Heart left ventricle (tissue), 16 donors: ENCODE measurements at regions not wholly inside any gene's neighbourhood (a gene's known extent, or its start where the extent isn't known, plus 50 kb on each side); places are given as distances from the start of the nearest gene placed in this dataset.

Source experiments
- ATAC-seq, 4 donors: fragments of 200-7000 bp; cut with Tn5 transposase; one replicate each; pipeline ENCODE4 v1.9.1; 2020 to 2022; ENCODE audit warnings: moderate library complexity in 4 of 4, mild to moderate bottlenecking in 3 of 4, moderate number of reproducible peaks in 1 of 4
- DNase-seq, 5 donors: peaks; one replicate each; pipeline ENCODE4 v3.0.0-alpha.2; 2020
- H3K27ac ChIP-seq, 12 donors: fragments of 200-600 bp; sonication (generic) in 4 of 12; one replicate each; pipeline versions ENCODE4 v1.5.0 to v1.8.0; 2016 to 2022; ENCODE audit warnings: mild to moderate bottlenecking in 2 of 12
- H3K27me3 ChIP-seq, 9 donors: fragments of 200-600 bp; sonication (generic) in 2 of 9; one replicate each; pipeline versions ENCODE4 v1.5.1 to v1.8.0; 2016 to 2022; ENCODE audit warnings: mild to moderate bottlenecking in 3 of 9
- H3K36me3 ChIP-seq, 9 donors: fragments of 200-600 bp; sonication (generic) in 2 of 9; one replicate each; pipeline versions ENCODE4 v1.5.0 to v1.8.0; 2018 to 2022; ENCODE audit warnings: mild to moderate bottlenecking in 2 of 9
- H3K4me1 ChIP-seq, 12 donors: fragments of 200-600 bp; sonication (generic) in 4 of 12; one replicate each; pipeline versions ENCODE4 v1.5.0 to v1.8.0; 2016 to 2022; ENCODE audit warnings: mild to moderate bottlenecking in 3 of 12
- H3K4me3 ChIP-seq, 12 donors: fragments of 200-600 bp; sonication (generic) in 4 of 12; one replicate each; pipeline versions ENCODE4 v1.5.0 to v1.8.0; 2017 to 2022; ENCODE audit warnings: mild to moderate bottlenecking in 9 of 12, moderate library complexity in 4 of 12
- H3K9me3 ChIP-seq, 12 donors: fragments of 200-600 bp; sonication (generic) in 4 of 12; one replicate each; pipeline versions ENCODE4 v1.5.0 to v1.8.0; 2016 to 2022; ENCODE audit warnings: mild to moderate bottlenecking in 1 of 12
- CTCF ChIP-seq, 12 donors: fragments of 200-600 bp; sonication (generic) in 4 of 12; IDR thresholded peaks; one replicate each; pipeline versions ENCODE4 v1.5.0 to v1.8.0; 2018 to 2022; ENCODE audit warnings: antibody characterized with exemption in 12 of 12, mild to moderate bottlenecking in 5 of 12
- POLR2A ChIP-seq, 2 donors: fragments of 450-650 bp; IDR thresholded peaks; one replicate each; pipeline ENCODE4 v1.6.1; 2017; ENCODE audit warnings: antibody characterized with exemption in 2 of 2, mild to moderate bottlenecking in 2 of 2, moderate library complexity in 2 of 2
- WGBS, 4 donors: extraction: QIAGEN DNeasy Blood & Tissue Kit in 2 of 4; methylation state at CpG; one replicate each; pipeline versions ENCODE4 v1.1.5 to v1.1.7; 2013 to 2018; 5-methylcytosine and 5-hydroxymethylcytosine counted together
- intact Hi-C, 10 donors: fragments of 100-400 bp; cut with DNase I; formaldehyde crosslinking; loops; one replicate each; pipeline versions ENCODE4 v1.11.1 to v1.14.2; 2022
- donor health status: ischemic (EF 13 %, LVEDD 7.1; RV severe dilation, severe dysfunction).
- donor health status: healthy with polysubstance abuse.
- donor health status: DM: no; HTN: yes; CAD: no.
- donor health status: DM: no; HTN: no; CAD: no.
- donor health status: ischemic (EF 25% LVEDD 6.9; RV normal size, moderate dysfunction).
- donor health status: ischemic (EF 25% LVEDD 5.7; RV mildly dilated, moderate dysfunction).
- donor health status: healthy.
- donor health status: DM: yes; HTN: yes; CAD: no.
- donor health status: ischemic (EF 35%, LVEDD 5.7; RV mildly dilated, moderate dysfunction).
- donor health status: nonischemic (EF 11% LVEDD 7.7; RV severe dilation, severe dysfunction).
- donor health status: DM: yes; HTN: yes; CAD: no.
- donor health status: PGD.
- donor health status: ischemic (EF 29% LVEDD 5.4; RV normal size, mild dysfunction).
- donor health status: nonischemic (EF 23%, LVEDD 6.1; RV moderate dilation, normal function).

DNA sequence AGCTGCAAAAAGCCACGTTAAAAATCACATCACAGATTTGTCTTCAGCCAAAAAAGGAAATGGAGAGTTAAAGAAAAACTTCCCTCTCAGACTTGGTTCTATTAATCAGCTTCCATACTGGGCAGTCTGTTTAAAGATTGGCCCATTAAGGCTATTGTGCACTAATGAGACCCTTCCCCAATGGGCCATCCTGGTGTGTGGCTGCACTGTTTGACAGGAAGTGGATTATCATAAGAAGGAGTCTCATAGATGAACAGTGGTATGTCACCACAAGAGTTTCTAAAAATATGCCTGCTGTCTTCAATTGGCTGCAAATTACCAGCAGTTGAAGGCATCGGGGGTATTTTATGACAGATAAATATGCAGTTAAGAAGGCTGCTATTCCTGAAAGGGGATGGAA is 247.6 kb upstream of the THSD7B start:
- 15 to 30% (median 19%) methylated on average over 2 of the region's 2 CpGs for WGBS, 4 donors
- Histone ChIP-seq H3K27ac (no peak overlapping the region), H3K9me3 (no peaks in the 10 kb centered on the region), H3K4me3 (no peak overlapping the region), H3K27me3 (peaks cover 0 to 5% (median 0%) of the 10 kb centered on the region in 9 donors), H3K36me3 (no peaks in the 10 kb centered on the region), H3K4me1 (no peaks in the 10 kb centered on the region)
- no peak for TF ChIP-seq CTCF (IDR thresholded peaks at IDR 0.05)
- no peak for TF ChIP-seq POLR2A (IDR thresholded peaks at IDR 0.05)
- no peak for DNase-seq
- ATAC-seq: no peak
- intact Hi-C loops: no loop called here

DNA sequence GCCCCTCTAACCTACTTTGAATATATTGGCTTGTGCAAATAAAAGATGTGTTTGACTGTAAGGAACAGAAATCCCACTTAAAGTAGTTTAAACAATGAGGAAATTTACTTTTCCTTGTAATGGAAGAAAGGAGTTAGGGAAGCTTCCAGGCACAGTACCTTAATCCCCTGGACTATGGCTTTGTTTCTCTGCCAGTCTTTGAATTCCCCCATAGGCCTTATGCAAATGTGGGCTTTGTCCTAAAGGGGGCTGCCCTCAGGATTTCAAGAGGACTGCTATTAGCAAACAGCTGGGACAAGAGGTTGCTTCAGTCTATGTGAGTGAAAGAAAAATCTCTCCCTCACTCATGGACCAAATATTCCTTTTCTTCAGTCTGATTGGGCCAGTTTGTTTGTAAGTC is 255.1 kb upstream of the THSD7B start:
- ATAC-seq: no peak
- no peaks in the 10 kb centered on the region for H3K36me3 ChIP-seq
- H3K4me1 ChIP-seq: no peaks in the 10 kb centered on the region
- H3K4me3 ChIP-seq: no peak overlapping the region
- intact Hi-C loops: no loop called here
- TF ChIP-seq CTCF (IDR thresholded peaks at IDR 0.05): no peak
- no peak for TF ChIP-seq POLR2A (IDR thresholded peaks at IDR 0.05)
- H3K27me3 ChIP-seq: peaks cover 0 to 5% (median 0%) of the 10 kb centered on the region in 9 donors
- H3K27ac ChIP-seq: no peak overlapping the region
- DNase-seq: no peak
- no peaks in the 10 kb centered on the region for H3K9me3 ChIP-seq

GRCh38 chr2:136505462-136505861 is 259.9 kb upstream of the THSD7B start:
- intact Hi-C loops: no loop called here
- Histone ChIP-seq H3K9me3 (peaks cover 0 to 2% (median 0%) of the 10 kb centered on the region in 12 donors), H3K4me1 (no peaks in the 10 kb centered on the region), H3K36me3 (no peaks in the 10 kb centered on the region), H3K27me3 (peaks cover 0 to 3% (median 0%) of the 10 kb centered on the region in 9 donors), H3K4me3 (no peak overlapping the region), H3K27ac (no peak overlapping the region)
- WGBS, 4 donors: 56 to 61% (median 59%) methylated on average over 3 of the region's 3 CpGs
- ATAC-seq (no peak), DNase-seq (no peak)
- TF ChIP-seq POLR2A (IDR thresholded peaks at IDR 0.05) (no peak), CTCF (IDR thresholded peaks at IDR 0.05) (no peak)

DNA sequence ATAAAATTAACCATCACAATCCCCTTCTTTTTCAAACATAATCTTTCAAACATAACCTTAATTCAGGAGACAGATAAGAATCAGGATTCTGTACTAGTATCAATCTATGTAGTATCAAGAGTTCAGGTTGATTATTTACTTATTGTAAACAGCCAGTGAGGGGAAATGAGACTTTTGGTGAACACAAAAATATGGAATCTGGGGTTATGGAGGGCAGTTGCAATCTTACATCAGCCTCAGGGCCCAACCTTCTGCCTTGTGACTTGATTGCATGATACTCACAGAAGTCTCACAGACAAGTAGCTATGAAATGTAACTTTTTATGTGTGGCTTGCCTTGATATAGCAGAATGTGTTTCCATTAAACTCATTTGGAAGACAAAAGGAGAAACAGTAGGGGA is 262.7 kb upstream of the THSD7B start:
- peaks cover 0 to 2% (median 0%) of the 10 kb centered on the region in 12 donors for H3K9me3 ChIP-seq

More for the DNA sequence above, 262.7 kb upstream of the THSD7B start:
- H3K4me1 ChIP-seq: no peaks in the 10 kb centered on the region
- ATAC-seq (no peak), DNase-seq (no peak)
- peaks cover 0 to 2% (median 0%) of the 10 kb centered on the region in 9 donors for H3K27me3 ChIP-seq
- no peak overlapping the region for H3K27ac ChIP-seq
- H3K4me3 ChIP-seq: no peak overlapping the region
- H3K36me3 ChIP-seq: no peaks in the 10 kb centered on the region
- intact Hi-C loops: no loop called here
- TF ChIP-seq CTCF (IDR thresholded peaks at IDR 0.05) (no peak), POLR2A (IDR thresholded peaks at IDR 0.05) (no peak)
